Type B pancreatic cell (in vitro differentiated cells): ENCODE measurements at regions not wholly inside any gene's neighbourhood (a gene's known extent, or its start where the extent isn't known, plus 50 kb on each side); places are given as distances from the start of the nearest gene placed in this dataset.

ENCODE experiments used
- DNase-seq: peaks from one replicate; pipeline ENCODE4 v3.0.0; 2021; ENCODE audit warnings: mixed read lengths; ENCODE audit not compliant: unreplicated experiment; ENCODE audit errors: extremely low spot score
- H3K27ac Mint-ChIP-seq: 2 replicates; pipeline ENCODE4 v1.8.0; 2021; ENCODE audit warnings: mild to moderate bottlenecking, mixed read lengths
- H3K27me3 Mint-ChIP-seq: 2 replicates; pipeline ENCODE4 v1.8.0; 2021; ENCODE audit warnings: mixed read lengths
- H3K36me3 Mint-ChIP-seq: 2 replicates; pipeline ENCODE4 v1.8.0; 2021; ENCODE audit warnings: mixed read lengths
- H3K4me1 Mint-ChIP-seq: one replicate; pipeline ENCODE4 v1.8.0; 2021; ENCODE audit warnings: mixed read lengths; ENCODE audit not compliant: unreplicated experiment
- H3K4me3 Mint-ChIP-seq: 2 replicates; pipeline ENCODE4 v1.8.0; 2021; ENCODE audit warnings: mild to moderate bottlenecking, mixed read lengths
- H3K9me3 Mint-ChIP-seq: 2 replicates; pipeline ENCODE4 v1.8.0; 2021; ENCODE audit warnings: mixed read lengths
- TF ChIP-seq, protein P1 (sequence below): fragments of 200-600 bp; sonication (generic); conservative IDR thresholded peaks from 2 replicates; pipeline ENCODE4 v1.5.0; 2021; ENCODE audit warnings: antibody characterized with exemption, mild to moderate bottlenecking

DNA sequence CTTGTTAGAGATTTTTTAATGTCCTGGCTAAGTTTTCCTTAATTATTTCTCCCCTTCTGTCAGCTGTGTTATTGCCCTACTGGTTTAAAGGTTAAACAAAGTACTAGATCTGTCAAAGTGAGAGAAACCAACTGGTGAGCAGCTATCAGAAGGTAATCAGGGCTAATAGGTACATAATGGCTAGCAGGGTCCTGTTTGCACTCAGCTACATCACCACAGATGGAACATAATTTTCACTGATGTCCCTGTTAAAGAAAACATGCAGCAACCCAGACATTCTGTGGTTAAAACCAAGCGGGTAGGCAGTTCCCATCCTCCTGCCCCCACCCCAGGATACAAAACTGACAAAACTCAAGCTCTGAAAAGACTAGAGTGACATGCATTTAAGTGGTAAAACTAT lies 473.9 kb downstream of the NR2F1-AS1 start:
- peaks cover 19% of the 10 kb centered on the region for H3K4me1 Mint-ChIP-seq
- H3K9me3 Mint-ChIP-seq, result peaks cover 7% of the 10 kb centered on the region
- no peak for DNase-seq
- no peaks in the 10 kb centered on the region for H3K36me3 Mint-ChIP-seq
- TF ChIP-seq, protein P1, sequence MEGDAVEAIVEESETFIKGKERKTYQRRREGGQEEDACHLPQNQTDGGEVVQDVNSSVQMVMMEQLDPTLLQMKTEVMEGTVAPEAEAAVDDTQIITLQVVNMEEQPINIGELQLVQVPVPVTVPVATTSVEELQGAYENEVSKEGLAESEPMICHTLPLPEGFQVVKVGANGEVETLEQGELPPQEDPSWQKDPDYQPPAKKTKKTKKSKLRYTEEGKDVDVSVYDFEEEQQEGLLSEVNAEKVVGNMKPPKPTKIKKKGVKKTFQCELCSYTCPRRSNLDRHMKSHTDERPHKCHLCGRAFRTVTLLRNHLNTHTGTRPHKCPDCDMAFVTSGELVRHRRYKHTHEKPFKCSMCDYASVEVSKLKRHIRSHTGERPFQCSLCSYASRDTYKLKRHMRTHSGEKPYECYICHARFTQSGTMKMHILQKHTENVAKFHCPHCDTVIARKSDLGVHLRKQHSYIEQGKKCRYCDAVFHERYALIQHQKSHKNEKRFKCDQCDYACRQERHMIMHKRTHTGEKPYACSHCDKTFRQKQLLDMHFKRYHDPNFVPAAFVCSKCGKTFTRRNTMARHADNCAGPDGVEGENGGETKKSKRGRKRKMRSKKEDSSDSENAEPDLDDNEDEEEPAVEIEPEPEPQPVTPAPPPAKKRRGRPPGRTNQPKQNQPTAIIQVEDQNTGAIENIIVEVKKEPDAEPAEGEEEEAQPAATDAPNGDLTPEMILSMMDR, result no peak
- no peak overlapping the region for H3K4me3 Mint-ChIP-seq
- peaks cover 6% of the 10 kb centered on the region for H3K27me3 Mint-ChIP-seq
- H3K27ac Mint-ChIP-seq, result no peak overlapping the region

DNA sequence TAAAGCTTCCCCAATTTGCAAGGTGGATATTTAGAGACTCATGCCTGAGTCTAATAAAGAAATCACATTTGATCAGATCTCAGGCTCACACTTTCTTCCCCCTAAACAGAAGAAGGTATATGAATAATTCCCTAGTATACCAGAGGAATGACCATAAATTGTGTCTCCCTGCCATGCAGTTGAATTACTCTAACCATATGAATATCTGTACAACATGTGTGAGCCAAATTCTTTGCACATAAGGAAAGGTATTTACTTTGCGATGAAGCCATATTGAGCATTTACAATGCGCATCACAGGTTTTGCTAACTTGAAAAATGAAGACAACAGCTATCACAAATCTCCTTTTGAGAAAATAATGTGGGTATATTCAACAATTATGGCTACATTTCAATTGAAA lies 479.4 kb downstream of the NR2F1-AS1 start:
- no peak overlapping the region for H3K27ac Mint-ChIP-seq
- H3K27me3 Mint-ChIP-seq, result peaks cover 9% of the 10 kb centered on the region
- peaks cover 18% of the 10 kb centered on the region for H3K9me3 Mint-ChIP-seq
- TF ChIP-seq, protein P1, result no peak
- no peak for DNase-seq
- H3K4me1 Mint-ChIP-seq, result peaks cover 4% of the 10 kb centered on the region
- H3K4me3 Mint-ChIP-seq, result no peak overlapping the region
- H3K36me3 Mint-ChIP-seq, result no peaks in the 10 kb centered on the region

DNA sequence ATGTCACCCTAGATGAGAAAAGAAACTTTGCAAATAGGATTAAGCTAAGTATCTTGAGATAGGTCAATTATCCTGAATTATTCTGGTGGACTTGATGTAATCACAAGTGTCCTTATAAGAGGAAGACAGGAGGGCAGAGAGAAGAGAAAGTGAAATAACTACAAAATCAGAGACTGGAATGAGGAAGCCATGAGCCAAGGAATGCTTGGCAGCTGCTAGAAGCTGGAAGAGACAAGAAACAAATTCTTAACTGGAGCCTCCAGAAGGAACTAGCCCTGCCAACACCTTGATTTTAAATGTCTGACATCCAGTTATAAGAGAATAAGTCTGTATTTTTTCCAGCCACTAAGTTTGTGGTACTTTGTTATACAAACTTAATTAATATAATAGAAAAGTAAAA lies 480.0 kb downstream of the NR2F1-AS1 start:
- Mint-ChIP-seq H3K9me3 (peaks cover 18% of the 10 kb centered on the region), H3K36me3 (no peaks in the 10 kb centered on the region), H3K27ac (no peak overlapping the region), H3K27me3 (peaks cover 9% of the 10 kb centered on the region), H3K4me1 (no peaks in the 10 kb centered on the region), H3K4me3 (no peak overlapping the region)
- no peak for DNase-seq
- TF ChIP-seq, protein P1, result no peak

DNA sequence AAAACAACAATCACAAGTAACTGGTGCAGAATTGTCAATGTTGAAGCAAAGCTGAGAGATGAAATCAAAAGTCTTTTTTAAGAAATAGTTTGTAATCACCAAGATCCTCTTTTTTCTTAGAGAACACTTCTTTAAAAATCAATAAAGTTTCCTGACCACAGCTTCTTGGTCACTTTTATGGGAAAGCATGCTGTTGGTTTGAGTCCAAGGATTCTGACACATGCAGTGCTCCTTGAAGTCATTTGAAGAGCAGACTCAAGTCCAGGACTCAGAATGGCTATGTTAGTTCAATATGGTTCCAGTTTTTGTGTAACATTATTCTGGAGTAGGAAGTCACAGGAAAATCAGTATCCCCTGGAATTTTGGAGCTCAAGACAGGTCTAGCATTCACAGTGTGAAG lies 480.6 kb downstream of the NR2F1-AS1 start:
- no peak for DNase-seq
- H3K9me3 Mint-ChIP-seq, result peaks cover 18% of the 10 kb centered on the region
- H3K36me3 Mint-ChIP-seq, result no peaks in the 10 kb centered on the region
- no peaks in the 10 kb centered on the region for H3K4me1 Mint-ChIP-seq
- H3K4me3 Mint-ChIP-seq, result no peak overlapping the region
- H3K27ac Mint-ChIP-seq, result no peak overlapping the region
- H3K27me3 Mint-ChIP-seq, result peaks cover 9% of the 10 kb centered on the region
- TF ChIP-seq, protein P1, result no peak

DNA sequence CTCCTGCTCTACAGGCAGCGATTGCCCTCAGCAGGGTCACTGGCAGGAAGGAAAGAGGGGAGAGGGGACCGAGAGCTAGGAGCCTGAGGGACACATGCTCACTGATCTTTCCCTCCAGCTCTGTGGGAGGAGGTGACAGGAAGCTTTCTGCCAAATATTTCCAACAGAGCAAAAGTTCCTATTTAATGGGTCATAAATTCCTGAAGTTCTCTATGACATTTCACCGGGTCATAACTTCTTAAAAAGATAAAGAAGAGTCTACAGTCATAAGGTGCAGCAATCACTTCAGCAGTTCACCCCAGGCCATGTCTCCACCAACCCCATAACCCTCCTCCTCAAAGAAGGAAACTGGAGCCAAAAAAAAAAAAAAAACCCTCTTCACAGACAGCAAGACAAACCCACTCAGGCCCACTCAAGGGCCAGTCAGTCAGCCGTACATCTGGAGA lies 481.1 kb downstream of the NR2F1-AS1 start:
- no peak for DNase-seq
- TF ChIP-seq, protein P1, result no peak
- Mint-ChIP-seq H3K27me3 (peaks cover 9% of the 10 kb centered on the region), H3K4me1 (no peaks in the 10 kb centered on the region), H3K36me3 (no peaks in the 10 kb centered on the region), H3K9me3 (peaks cover 18% of the 10 kb centered on the region), H3K27ac (no peak overlapping the region), H3K4me3 (no peak overlapping the region)

DNA sequence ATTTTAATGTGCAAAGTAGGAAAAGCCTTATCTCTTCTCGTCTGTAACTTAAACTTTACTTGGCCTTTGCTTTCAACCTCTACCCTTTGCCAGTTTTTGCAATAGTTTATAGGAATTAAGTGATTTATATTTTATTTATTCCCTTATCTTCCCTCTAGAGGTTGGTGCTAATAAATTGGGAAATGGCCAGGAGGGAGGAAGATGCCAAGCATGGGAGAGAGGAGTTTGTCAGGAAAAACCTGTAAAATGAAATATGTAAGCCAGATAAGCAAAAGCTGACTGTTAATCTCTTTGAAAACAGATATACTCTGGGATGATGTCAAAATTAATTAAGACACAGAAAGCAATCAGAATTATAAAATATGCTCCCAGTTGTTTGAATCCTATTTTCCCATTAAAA lies 484.5 kb downstream of the NR2F1-AS1 start:
- Mint-ChIP-seq H3K27ac (no peak overlapping the region), H3K4me1 (no peaks in the 10 kb centered on the region), H3K4me3 (no peak overlapping the region), H3K27me3 (peaks cover 13% of the 10 kb centered on the region), H3K36me3 (no peaks in the 10 kb centered on the region), H3K9me3 (peaks cover 11% of the 10 kb centered on the region)
- no peak for DNase-seq
- TF ChIP-seq, protein P1, result no peak
